LNCAP (cell line): ENCODE measurements at regions not wholly inside any gene's neighbourhood (a gene's known extent, or its start where the extent isn't known, plus 50 kb on each side); places are given as distances from the start of the nearest gene placed in this dataset.

Source experiments
- TF ChIP-seq, protein P1 (sequence below): fragments of 450-650 bp; IDR thresholded peaks from 2 replicates; pipeline ENCODE4 v1.5.1; 2017; ENCODE audit warnings: mild to moderate bottlenecking

DNA sequence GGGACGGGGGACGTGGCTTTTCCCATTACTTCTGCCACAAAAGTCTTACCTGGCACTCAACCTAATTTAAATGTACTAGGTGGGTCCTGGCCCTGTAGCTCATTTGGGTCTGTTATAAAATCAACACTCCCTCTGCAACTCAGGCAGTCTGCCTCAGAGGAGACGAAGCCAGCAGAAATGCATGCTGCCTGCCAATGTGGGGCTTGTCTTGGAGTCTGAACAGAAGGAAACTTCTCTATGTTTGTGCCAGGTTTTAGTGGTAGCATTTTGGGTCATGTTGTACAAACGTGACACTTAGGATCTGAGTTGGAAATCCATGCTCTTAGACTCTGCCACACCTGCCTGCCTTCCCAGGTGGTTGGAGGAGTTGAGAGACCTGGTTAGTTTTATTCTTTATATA lies 292.5 kb upstream of the FAM98A start:
- TF ChIP-seq, protein P1, sequence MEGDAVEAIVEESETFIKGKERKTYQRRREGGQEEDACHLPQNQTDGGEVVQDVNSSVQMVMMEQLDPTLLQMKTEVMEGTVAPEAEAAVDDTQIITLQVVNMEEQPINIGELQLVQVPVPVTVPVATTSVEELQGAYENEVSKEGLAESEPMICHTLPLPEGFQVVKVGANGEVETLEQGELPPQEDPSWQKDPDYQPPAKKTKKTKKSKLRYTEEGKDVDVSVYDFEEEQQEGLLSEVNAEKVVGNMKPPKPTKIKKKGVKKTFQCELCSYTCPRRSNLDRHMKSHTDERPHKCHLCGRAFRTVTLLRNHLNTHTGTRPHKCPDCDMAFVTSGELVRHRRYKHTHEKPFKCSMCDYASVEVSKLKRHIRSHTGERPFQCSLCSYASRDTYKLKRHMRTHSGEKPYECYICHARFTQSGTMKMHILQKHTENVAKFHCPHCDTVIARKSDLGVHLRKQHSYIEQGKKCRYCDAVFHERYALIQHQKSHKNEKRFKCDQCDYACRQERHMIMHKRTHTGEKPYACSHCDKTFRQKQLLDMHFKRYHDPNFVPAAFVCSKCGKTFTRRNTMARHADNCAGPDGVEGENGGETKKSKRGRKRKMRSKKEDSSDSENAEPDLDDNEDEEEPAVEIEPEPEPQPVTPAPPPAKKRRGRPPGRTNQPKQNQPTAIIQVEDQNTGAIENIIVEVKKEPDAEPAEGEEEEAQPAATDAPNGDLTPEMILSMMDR, result no peak

- TF ChIP-seq, protein P1, result no peak
Measured at GRCh38 chr2:33890686-33891085, 291.6 kb upstream of the FAM98A start.

- TF ChIP-seq, protein P1, result no peak
Measured at GRCh38 chr2:33877348-33878016, 278.4 kb upstream of the FAM98A start.

- TF ChIP-seq, protein P1, result no peak
Measured at GRCh38 chr2:33873076-33873605, 274.0 kb upstream of the FAM98A start.

- TF ChIP-seq, protein P1, result no peak
Measured at GRCh38 chr2:33859811-33860461, 260.8 kb upstream of the FAM98A start.

- TF ChIP-seq, protein P1, result no peak
Measured at GRCh38 chr2:33859176-33859575, 260.1 kb upstream of the FAM98A start.

DNA sequence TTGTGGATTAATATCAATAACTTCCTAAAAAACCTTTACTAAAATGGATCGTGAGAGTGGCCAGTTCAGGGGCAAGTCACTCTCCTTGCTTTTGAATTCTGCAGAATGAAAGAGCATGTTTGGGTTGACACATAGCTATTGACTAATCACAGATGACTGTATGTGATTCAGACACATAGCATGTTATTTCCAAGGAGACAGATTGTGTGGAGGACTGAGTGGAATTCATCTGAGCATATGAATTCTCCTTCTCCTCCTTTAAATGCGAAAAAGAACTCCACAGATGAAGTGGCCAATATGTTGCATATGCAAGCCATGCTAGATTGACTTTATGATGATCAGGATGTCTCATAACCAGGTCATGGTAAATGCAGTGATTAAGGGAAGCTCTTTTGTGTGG lies 249.4 kb upstream of the FAM98A start:
- TF ChIP-seq, protein P1, result no peak
